Liver (tissue), 3 donors: ENCODE measurements at regions not wholly inside any gene's neighbourhood (a gene's known extent, or its start where the extent isn't known, plus 50 kb on each side); places are given as distances from the start of the nearest gene placed in this dataset.

Experiments used
- ATF3 ChIP-seq: IDR thresholded peaks from 2 replicates; pipeline ENCODE4 v1.6.1; 2016; ENCODE audit warnings: antibody characterized with exemption
- CTCF ChIP-seq: fragments of 150-350 bp; IDR thresholded peaks from 2 replicates; pipeline ENCODE4 v1.5.1; 2017; ENCODE audit warnings: improper control_type of control experiment, low read depth, low read length; ENCODE audit not compliant: missing input control
- FOXA1 ChIP-seq: IDR thresholded peaks from 2 replicates; pipeline ENCODE4 v1.6.1; 2016; ENCODE audit warnings: antibody characterized with exemption
- GABPA ChIP-seq, 2 donors: IDR thresholded peaks in 1 of 2; conservative IDR thresholded peaks in 1 of 2; 2 replicates each; pipeline ENCODE4 v1.6.1; 2016; ENCODE audit warnings: antibody characterized with exemption in 2 of 2, mild to moderate bottlenecking in 1 of 2, moderate library complexity in 1 of 2
- HNF4G ChIP-seq: IDR thresholded peaks from 2 replicates; pipeline ENCODE4 v1.6.1; 2016; ENCODE audit warnings: antibody characterized with exemption
- JUND ChIP-seq, 2 donors: IDR thresholded peaks; 2 replicates each; pipeline ENCODE4 v1.6.1; 2016; ENCODE audit warnings: antibody characterized with exemption in 2 of 2
- MAX ChIP-seq: IDR thresholded peaks from 2 replicates; pipeline ENCODE4 v1.6.1; 2016; ENCODE audit warnings: antibody characterized with exemption
- NR2F2 ChIP-seq: IDR thresholded peaks from 2 replicates; pipeline ENCODE4 v1.6.1; 2016; ENCODE audit warnings: antibody characterized with exemption
- RAD21 ChIP-seq, 2 donors: IDR thresholded peaks; 2 replicates each; pipeline ENCODE4 v1.6.1; 2016; ENCODE audit warnings: antibody characterized with exemption in 2 of 2, mild to moderate bottlenecking in 2 of 2
- RXRA ChIP-seq, 2 donors: IDR thresholded peaks; 2 replicates each; pipeline ENCODE4 v1.6.1; 2017 to 2018; ENCODE audit warnings: antibody characterized with exemption in 2 of 2, mild to moderate bottlenecking in 1 of 2
- SP1 ChIP-seq: IDR thresholded peaks from 2 replicates; pipeline ENCODE4 v1.6.1; 2018; ENCODE audit warnings: antibody characterized with exemption, mild to moderate bottlenecking
- TAF1 ChIP-seq: conservative IDR thresholded peaks from 2 replicates; pipeline ENCODE4 v1.6.1; 2016; ENCODE audit warnings: antibody characterized with exemption, mild to moderate bottlenecking
- YY1 ChIP-seq: IDR thresholded peaks from 2 replicates; pipeline ENCODE4 v1.6.1; 2016; ENCODE audit warnings: antibody characterized with exemption, mild to moderate bottlenecking
- TF ChIP-seq, protein P1 (sequence below): IDR thresholded peaks from 2 replicates; pipeline ENCODE4 v1.6.1; 2016; ENCODE audit warnings: antibody characterized with exemption, mild to moderate bottlenecking
- donor health status: healthy.
- donor health status: healthy.

DNA sequence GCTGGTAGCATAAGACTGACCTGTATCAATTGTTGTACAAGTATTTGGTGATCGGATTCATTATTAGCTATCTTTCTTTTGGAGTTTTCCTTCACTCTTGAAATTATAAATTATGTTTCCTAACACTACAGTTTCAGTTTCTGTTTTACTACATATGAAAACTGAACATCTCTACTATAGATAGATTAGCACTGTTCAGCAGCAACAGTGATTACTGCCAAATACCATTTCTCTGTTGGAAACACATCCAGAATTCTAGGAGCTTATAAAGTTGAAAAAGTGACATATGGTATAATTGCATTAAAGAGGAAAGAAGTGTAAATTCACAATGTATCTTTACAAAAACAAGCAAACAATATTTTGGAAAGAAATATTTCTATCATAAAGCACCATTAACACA is 118.5 kb upstream of the GRIA4 start:
- TF ChIP-seq CTCF (no peak), JUND (IDR thresholded peaks at IDR 0.05) (no peak), TAF1 (no peak), FOXA1 (no peak), RAD21 (IDR thresholded peaks at IDR 0.05) (no peak), SP1 (no peak), GABPA (IDR thresholded peaks at IDR 0.05 in 1 of 2, conservative IDR thresholded peaks at IDR 0.05 in 1 of 2) (no peak), YY1 (no peak), RXRA (IDR thresholded peaks at IDR 0.05) (no peak), HNF4G (no peak), NR2F2 (no peak), ATF3 (no peak), MAX (no peak)
- TF ChIP-seq, protein P1, sequence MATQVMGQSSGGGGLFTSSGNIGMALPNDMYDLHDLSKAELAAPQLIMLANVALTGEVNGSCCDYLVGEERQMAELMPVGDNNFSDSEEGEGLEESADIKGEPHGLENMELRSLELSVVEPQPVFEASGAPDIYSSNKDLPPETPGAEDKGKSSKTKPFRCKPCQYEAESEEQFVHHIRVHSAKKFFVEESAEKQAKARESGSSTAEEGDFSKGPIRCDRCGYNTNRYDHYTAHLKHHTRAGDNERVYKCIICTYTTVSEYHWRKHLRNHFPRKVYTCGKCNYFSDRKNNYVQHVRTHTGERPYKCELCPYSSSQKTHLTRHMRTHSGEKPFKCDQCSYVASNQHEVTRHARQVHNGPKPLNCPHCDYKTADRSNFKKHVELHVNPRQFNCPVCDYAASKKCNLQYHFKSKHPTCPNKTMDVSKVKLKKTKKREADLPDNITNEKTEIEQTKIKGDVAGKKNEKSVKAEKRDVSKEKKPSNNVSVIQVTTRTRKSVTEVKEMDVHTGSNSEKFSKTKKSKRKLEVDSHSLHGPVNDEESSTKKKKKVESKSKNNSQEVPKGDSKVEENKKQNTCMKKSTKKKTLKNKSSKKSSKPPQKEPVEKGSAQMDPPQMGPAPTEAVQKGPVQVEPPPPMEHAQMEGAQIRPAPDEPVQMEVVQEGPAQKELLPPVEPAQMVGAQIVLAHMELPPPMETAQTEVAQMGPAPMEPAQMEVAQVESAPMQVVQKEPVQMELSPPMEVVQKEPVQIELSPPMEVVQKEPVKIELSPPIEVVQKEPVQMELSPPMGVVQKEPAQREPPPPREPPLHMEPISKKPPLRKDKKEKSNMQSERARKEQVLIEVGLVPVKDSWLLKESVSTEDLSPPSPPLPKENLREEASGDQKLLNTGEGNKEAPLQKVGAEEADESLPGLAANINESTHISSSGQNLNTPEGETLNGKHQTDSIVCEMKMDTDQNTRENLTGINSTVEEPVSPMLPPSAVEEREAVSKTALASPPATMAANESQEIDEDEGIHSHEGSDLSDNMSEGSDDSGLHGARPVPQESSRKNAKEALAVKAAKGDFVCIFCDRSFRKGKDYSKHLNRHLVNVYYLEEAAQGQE = no peak
